ENCODE measurements at regions not wholly inside any gene's neighbourhood (a gene's known extent, or its start where the extent isn't known, plus 50 kb on each side); places are given as distances from the start of the nearest gene placed in this dataset.

GRCh38 chr1:172976222-172977041 lies 74.3 kb downstream of the TNFSF18 start:
- Histone ChIP-seq H2AK5ac (ENCODE audit: insufficient read length, low read length) (no peak overlapping the region), H4K20me1 (ENCODE audit: control insufficient read depth, insufficient read depth, insufficient read length) (no peaks in the 10 kb centered on the region), H3K23ac (ENCODE audit: insufficient read length, low read depth, low read length) (no peak overlapping the region), H2BK15ac (ENCODE audit: low read depth, low read length) (no peak overlapping the region), H3K9ac (ENCODE audit: extremely low read depth, insufficient read length, low read length) (no peak overlapping the region), H3K27ac (ENCODE audit: insufficient read length, low read depth, low read length) (no peak overlapping the region), H3K4me2 (ENCODE audit: insufficient read depth, insufficient read length, low read length) (no peak overlapping the region), H2AFZ (ENCODE audit: low read length) (no peak overlapping the region), H3K4me1 (ENCODE audit: insufficient read depth, low read length) (no peaks in the 10 kb centered on the region), H3K79me1 (ENCODE audit: insufficient read depth, low read depth, low read length, poor library complexity, severe bottlenecking) (no peaks in the 10 kb centered on the region), H3K56ac (ENCODE audit: insufficient read length, low read depth, low read length) (no peak overlapping the region), H4K8ac (replicated peaks; ENCODE audit: insufficient read length, low read depth, low read length) (no peak overlapping the region), H3K4ac (ENCODE audit: low read depth, low read length) (no peak overlapping the region), H2BK12ac (ENCODE audit: insufficient read length, low read depth, low read length) (no peak overlapping the region), H3T11ph (ENCODE audit: low read length) (no peak overlapping the region), H4K91ac (ENCODE audit: insufficient read length, low read depth, low read length) (no peak overlapping the region), H3K27me3 (ENCODE audit: insufficient read depth, low read length) (no peaks in the 10 kb centered on the region), H3K23me2 (ENCODE audit: insufficient read length, low read depth, low read length, poor library complexity, severe bottlenecking) (no peaks in the 10 kb centered on the region), H3K9me3 (ENCODE audit: control insufficient read depth, low read depth, low read length) (no peaks in the 10 kb centered on the region), H3K18ac (ENCODE audit: insufficient read length, low read depth, low read length) (no peak overlapping the region), H3K79me2 (ENCODE audit: insufficient read depth, low read length) (no peaks in the 10 kb centered on the region), H2BK5ac (ENCODE audit: insufficient read length, low read length) (no peak overlapping the region), H2BK120ac (ENCODE audit: low read depth, low read length, poor library complexity, severe bottlenecking) (no peak overlapping the region), H4K5ac (ENCODE audit: insufficient read length, low read depth, low read length) (no peak overlapping the region), H2BK20ac (ENCODE audit: low read depth, low read length, poor library complexity, severe bottlenecking) (no peak overlapping the region), H3K14ac (ENCODE audit: insufficient read depth, low read length) (no peak overlapping the region)
- Mint-ChIP-seq H3K27me3 (ENCODE audit: low read depth) (no peaks in the 10 kb centered on the region), H3K9me3 (no peaks in the 10 kb centered on the region), H3K36me3 (ENCODE audit: insufficient read depth in 1 of 3, low read depth in 3 of 3) (no peaks in the 10 kb centered on the region), H3K27ac (no peak overlapping the region), H3K4me3 (no peak overlapping the region), H3K4me1 (peaks cover 3 to 4% of the 10 kb centered on the region in 2 experiments; a peak in 2 of 4 replicates)
- WGBS (ENCODE audit: extremely low coverage, insufficient read length, low lambda C conversion rate) = no CpG with 5 or more reads among the region's 2 CpGs
- TF ChIP-seq CTCF (conservative IDR thresholded peaks at IDR 0.05) = no peak
- DNase-seq = no peak

Data from H9 (cell line).